ENCODE measurements at regions not wholly inside any gene's neighbourhood (a gene's known extent, or its start where the extent isn't known, plus 50 kb on each side); places are given as distances from the start of the nearest gene placed in this dataset.
"Not testable (repeated sequence)": the region's sequence is repeated elsewhere in the genome, so short reads cannot be mapped to it uniquely, and the experiment has no call there.

DNA sequence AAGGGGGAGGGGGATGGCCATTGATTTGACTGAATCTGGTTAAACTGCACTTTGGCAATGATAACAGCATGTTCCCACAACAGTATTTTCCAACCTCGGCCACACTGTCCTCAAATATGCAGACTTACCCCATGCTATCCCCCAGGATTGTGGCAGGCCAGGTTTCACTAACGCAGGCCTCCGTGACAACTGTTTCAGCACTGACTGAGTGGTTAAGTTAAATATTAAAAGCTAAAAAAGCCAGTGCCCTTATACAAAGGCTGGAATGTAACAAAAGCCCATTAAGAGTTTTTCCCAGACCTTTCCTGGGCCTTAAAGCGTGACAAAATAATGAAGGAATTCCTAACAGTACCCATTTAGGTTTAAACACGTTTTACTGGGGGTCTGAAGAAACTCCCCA, 202.9 kb downstream of the USP25 start:
- no peak overlapping the region for H3K4me3 ChIP-seq (ENCODE audit: low read depth, low read length)

GRCh38 chr21:15935530-15935929, 205.7 kb downstream of the USP25 start:
- no peak overlapping the region for H3K4me3 ChIP-seq (ENCODE audit: low read depth, low read length)

GRCh38 chr21:15943009-15943666, 213.4 kb downstream of the USP25 start:
- no peak overlapping the region for H3K4me3 ChIP-seq (ENCODE audit: low read depth, low read length)

DNA sequence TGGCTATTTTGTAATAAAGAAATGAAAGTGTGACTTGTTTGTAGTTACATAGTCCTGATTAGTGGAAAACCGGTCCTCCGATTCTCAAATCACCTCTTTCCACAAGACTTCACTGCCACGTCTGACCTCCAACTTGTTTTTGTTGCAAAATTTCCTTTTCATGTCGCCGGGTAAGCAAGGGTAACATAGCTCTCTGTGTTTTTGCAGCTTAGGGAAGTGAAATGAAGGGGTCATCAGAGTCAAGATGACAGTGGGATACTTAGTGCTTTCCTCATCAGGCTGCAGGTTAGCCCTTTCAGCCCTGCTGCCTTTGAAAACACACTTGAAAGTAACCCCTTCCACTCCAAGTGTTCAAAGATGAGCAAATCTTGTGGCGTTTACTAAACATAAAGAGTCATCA, 217.9 kb downstream of the USP25 start:
- no peak overlapping the region for H3K4me3 ChIP-seq (ENCODE audit: low read depth, low read length)

DNA sequence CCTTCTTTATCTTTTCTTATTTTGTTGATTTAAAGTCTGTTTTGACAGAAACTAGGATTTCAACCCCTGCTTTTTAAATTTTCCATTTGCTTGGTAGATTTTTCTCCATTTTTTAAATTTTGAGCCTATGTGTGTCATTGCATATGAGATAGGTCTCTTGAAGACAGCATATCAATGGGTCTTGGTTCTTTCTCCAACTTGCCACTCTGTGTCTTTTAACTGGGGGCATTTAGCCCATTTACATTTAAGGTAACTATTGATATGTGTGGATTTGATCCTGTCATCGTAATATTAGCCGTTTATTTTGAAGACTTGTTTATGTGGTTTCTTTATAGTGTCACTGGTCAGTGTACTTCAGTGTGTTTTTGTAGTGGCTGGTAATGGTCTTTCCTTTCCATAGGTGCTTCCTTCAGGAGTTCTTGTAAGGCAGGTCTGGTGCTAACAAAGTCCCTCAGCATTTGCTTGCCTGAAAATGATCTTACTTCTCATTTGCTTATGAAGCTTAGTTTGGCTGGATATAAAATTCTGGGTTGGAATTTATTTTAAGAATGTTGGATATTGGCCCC, 223.9 kb downstream of the USP25 start:
- no peak overlapping the region for H3K4me3 ChIP-seq (ENCODE audit: low read depth, low read length)

DNA sequence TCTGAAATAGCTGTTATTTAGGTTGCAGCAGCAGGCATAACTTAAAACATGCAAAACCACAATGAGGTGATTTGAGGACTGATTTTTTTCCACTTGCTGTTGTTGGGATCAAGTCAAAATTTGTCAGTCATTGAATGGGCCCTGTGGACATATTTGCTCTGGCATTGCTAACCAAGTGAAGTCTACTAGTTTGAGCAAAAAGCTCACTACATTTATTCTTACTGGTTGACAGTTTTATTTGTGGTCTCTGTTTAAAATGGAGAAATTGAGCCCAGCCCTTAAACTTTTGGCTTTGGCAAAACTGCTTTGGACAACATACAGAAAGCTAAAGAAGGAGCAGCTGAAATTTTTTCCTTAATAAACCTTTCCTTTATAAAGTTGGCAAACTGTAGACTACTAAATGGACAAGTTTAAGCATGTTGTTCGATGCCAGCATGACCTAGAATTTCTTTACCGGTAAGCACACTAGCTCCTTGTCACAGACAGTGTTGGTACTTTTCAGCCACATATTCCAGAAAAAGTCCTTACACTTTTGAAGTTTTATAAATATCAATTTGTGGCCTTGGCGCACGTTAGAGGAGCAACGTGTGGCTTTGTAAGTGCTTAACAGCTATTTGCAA, 234.6 kb downstream of the USP25 start:
- H3K4me3 ChIP-seq (ENCODE audit: low read depth, low read length) = no peak overlapping the region

GRCh38 chr21:15966231-15966630, 236.4 kb downstream of the USP25 start:
- no peak overlapping the region for H3K4me3 ChIP-seq (ENCODE audit: low read depth, low read length)

DNA sequence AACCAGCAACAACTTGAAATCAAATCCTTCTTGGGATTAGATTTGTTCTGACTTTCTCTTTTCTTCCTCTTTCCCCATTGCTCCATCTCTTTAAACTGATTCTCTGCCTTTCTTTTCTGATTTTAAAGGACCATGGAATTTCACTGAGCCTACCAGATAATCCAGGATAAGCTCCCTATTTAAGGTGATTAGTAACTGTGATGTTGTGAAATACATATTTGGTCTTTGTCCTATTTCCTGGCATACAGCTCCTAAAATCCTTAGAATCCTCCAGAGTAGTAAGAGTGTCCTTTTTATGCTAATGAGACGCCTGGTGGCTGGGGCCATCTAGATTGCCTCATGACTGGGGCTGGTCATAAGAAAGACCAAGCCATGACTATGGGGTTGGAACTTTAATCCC, 236.9 kb downstream of the USP25 start:
- no peak overlapping the region for H3K4me3 ChIP-seq (ENCODE audit: low read depth, low read length)

DNA sequence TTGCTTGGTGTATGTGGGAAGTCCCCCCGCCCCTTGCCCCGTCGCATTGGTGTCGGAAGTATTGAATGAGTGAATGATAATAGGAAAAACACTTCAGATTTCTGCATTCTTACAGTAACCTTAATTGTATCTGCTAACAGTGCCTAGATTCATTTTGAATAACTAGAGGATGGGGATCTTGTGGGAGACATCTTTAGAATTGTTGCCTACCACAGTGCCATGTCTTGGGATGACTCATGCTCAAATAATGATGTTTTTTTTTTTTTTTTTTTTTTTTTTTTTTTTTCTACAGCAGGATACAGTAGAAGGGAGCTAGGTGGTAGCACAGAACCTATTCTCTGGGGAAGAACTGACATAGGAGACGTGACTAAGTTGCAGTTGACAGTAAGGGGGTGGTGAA, 237.9 kb downstream of the USP25 start:
- H3K4me3 ChIP-seq (ENCODE audit: low read depth, low read length) = no peak overlapping the region

- H3K4me3 ChIP-seq (ENCODE audit: low read depth, low read length) = no peak overlapping the region
These were observed 239.1 kb downstream of the USP25 start for GRCh38 chr21:15968776-15969310.

DNA sequence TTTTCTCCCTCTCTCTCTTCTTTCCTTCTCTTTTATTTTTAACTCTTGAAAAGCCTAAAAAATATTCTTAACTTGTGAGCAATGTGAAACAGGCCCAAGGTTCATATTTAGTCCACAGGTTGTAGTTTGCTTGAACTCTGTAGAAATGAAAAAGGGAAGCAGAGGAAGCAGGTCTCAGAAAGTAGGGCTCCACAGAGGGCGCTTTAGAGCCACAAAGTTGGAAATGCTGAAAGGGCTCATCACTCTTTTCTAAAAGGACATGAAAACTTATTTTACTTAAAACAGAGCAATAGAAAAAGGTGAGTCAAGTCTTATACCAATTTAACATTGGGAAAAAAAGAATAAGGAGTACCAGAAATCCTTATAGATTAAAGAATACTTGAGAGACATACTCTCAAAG, 247.0 kb downstream of the USP25 start:
- no peak overlapping the region for H3K4me3 ChIP-seq (ENCODE audit: low read depth, low read length)

- H3K4me3 ChIP-seq (ENCODE audit: low read depth, low read length) = no peak overlapping the region
These were observed 248.5 kb downstream of the USP25 start for GRCh38 chr21:15978215-15978738.

- H3K4me3 ChIP-seq (ENCODE audit: low read depth, low read length) = not testable (repeated sequence)
These were observed 249.7 kb downstream of the USP25 start for GRCh38 chr21:15979493-15979892.

- H3K4me3 ChIP-seq (ENCODE audit: low read depth, low read length) = no peak overlapping the region
These were observed 256.5 kb downstream of the USP25 start for GRCh38 chr21:15986277-15986676.

DNA sequence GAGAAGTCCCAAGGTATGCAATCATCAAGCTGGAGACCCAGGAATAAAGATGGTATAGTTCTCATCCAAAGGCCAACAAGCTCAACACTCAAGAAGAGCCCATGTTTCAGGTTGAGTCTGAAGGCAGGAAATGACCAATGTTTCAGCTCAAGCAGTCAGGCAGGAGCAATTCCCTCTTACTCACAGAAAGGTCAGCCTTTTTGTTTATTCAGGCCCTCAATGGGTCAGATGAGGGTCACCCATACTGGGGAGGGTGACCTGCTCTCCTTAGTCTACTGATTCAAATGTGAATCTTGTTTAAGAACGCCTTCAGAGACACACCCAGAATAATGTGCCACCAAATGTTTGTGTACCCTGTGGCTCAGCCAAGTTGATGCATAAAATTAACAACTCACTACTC, 262.4 kb downstream of the USP25 start:
- no peak overlapping the region for H3K4me3 ChIP-seq (ENCODE audit: low read depth, low read length)

GRCh38 chr21:15993951-15994350, 264.2 kb downstream of the USP25 start:
- H3K4me3 ChIP-seq (ENCODE audit: low read depth, low read length) = no peak overlapping the region

GRCh38 chr21:15999741-16000140, 270.0 kb downstream of the USP25 start:
- no peak overlapping the region for H3K4me3 ChIP-seq (ENCODE audit: low read depth, low read length)

- no peak overlapping the region for H3K4me3 ChIP-seq (ENCODE audit: low read depth, low read length)
These were observed 273.2 kb downstream of the USP25 start for GRCh38 chr21:16002874-16003466.

DNA sequence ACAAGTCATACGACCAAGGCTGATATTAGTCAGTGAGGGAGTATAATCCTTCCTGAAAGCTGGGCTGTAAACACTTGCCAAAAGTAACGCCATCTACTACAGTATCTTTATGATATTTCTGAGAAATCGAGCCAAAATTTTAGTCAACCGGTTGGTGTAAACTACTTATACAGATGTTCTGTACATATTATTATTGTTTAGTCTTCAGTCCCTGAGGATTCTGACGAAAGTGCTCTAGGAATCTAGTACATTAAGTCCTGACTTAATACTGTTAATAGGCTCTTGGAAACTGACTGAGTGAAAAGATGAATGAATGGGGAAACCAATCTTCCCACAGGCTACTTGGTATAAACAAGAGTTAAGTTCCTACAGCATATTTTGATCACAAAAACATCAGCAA, 274.3 kb downstream of the USP25 start:
- H3K4me3 ChIP-seq (ENCODE audit: low read depth, low read length) = no peak overlapping the region

GRCh38 chr21:16004523-16004922, 274.7 kb downstream of the USP25 start:
- H3K4me3 ChIP-seq (ENCODE audit: low read depth, low read length) = no peak overlapping the region

DNA sequence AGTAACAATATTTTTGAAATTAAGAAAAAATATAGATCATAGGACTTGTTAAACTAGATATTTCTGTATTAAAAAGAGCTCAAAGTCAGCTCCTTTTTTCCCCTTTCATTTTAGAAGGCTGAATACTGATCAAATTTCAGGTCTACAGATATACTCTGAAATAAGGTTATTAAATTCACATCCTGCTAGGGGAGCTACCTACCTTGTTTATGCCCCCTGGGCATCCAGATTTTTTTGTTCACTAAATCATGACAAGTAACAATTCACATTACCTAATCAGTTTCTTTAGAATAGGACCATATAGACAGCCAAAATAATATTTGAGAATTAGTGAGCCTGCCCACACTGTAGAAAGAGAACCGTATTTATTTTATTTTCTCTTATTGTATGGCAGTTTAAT, 276.2 kb downstream of the USP25 start:
- H3K4me3 ChIP-seq (ENCODE audit: low read depth, low read length) = no peak overlapping the region

DNA sequence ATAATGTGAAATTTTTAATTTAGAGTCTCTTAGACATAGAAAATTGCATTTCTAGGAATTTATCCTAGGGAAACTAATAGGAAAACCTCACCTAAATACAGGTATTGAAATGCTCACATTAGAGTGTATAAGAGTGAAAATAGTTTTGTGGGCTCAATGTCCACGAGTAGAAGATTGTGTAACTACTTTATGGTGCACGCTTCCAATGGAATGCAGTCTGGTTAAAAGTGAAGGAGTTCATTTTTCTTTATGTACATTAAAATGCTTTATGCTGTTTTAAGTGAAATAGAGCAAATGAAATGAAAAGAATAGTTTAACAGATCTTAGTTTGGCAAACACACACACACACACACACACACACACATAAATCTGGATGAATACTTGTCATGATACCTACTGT, 278.2 kb downstream of the USP25 start:
- H3K4me3 ChIP-seq (ENCODE audit: low read depth, low read length) = no peak overlapping the region

Measured in iPS-11a (cell line).